ENCODE measurements at regions not wholly inside any gene's neighbourhood (a gene's known extent, or its start where the extent isn't known, plus 50 kb on each side); places are given as distances from the start of the nearest gene placed in this dataset.

DNA sequence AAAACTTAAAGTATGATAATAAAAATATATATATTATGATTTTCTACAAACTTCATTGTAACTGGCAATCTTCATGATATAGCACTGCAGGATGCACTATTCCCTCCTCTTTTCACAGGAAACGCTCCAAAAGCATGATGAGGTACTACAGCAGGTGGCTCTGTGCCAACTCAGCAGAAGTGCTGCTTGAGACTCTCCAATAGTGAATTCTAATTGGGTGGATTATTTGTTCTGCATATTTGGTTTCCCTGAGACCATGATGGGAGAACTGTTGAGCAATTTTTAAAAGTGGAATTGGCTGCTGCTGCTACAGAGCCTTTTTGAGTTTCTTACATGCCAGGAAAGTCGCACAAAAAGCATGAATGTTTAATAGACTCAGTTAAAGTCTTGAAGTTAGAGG lies 1782.4 kb upstream of the PCDH20 start:
- DNase-seq: no peak

DNA sequence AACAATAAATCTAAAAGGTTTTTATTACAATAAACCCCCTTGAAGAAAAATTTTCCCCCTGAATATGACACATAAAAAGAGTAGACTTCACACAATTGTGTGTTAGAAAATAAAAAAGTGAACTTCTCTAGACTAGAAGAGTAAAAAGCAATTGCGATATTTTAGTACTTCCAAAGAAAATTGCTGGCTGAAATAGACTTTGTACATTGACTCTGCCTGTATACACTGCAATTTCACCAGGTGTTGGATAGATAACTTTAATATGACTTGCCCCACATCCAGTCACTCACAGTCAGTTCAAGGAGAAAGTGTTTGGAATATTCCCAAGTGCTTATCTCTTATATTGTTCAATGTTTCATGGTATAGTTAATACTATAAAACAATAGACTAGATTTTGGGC lies 1780.1 kb upstream of the PCDH20 start:
- DNase-seq: no peak

DNA sequence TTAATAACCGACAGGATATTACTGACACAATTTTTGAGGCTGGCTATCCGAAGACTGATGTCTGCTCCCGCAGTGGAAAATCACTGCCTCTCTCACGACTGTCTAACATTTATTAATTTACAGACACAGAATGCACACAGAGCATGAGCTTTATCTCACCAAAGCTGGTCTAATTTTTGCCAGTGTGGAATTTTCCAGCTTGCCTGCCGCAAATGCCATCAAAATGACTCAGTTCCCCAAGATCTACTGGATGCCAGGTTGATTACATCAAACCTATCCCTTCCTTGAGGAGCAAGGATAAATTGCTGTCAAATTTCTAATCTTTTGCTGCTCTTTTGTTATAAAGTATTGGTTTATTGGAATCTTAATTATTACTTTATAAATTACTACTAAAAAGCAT lies 1775.1 kb upstream of the PCDH20 start:
- DNase-seq: no peak

DNA sequence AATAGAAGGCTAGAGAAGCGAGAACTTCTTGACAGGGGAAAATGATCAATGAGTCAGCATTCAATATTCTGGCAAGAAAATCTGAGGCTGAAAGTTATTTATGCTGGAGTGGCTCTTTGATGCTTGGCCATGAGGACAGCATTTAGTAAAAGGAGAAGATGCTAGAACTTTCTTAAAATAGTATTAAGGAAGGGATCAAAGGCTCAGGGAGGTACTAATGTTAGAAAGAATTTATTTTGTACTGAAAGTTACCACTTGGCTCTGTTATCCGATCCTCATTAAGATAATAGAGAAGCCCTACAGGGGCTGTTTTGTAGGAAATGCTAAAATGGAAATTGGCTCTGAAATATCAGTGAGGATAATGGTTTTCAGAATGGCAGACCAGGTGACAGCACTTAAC lies 1774.6 kb upstream of the PCDH20 start:
- no peak for DNase-seq

DNA sequence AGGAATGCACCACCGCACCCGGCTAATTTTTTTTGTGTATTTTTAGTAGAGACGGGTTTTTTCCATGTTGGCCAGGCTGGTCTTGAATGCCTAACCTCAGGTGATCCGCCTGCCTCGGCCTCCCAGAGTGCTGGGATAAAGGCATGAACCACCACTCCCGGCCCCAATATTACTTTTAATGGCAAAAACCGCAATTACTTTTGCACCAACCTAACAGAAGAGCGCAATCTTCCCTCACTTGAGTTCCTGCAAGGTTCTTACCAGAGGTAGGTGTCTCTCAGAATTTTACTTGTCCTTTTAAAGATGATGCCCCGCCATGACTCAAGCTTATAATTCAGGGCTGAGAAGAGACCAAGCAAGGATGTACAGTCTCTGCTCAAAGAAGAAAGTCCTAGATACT lies 1774.1 kb upstream of the PCDH20 start:
- no peak for DNase-seq

DNA sequence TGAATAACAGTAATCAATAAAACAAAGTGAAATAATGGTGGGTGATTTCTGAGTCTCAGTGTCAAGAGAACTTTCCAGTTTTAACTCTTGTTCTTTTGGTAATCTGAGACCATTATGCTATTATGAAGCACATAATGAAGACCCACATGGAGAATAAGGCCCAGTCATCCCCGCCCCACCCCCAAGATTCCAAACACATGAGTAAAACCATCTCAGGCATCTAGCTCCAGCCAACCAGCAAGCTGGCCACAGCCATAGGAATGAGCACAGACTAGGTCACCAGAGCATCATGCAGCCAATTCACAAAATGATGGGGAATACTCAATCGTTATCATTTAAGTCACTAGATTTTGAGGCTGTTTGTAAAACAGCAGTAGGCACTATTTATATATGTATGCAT lies 1769.0 kb upstream of the PCDH20 start:
- no peak for DNase-seq

DNA sequence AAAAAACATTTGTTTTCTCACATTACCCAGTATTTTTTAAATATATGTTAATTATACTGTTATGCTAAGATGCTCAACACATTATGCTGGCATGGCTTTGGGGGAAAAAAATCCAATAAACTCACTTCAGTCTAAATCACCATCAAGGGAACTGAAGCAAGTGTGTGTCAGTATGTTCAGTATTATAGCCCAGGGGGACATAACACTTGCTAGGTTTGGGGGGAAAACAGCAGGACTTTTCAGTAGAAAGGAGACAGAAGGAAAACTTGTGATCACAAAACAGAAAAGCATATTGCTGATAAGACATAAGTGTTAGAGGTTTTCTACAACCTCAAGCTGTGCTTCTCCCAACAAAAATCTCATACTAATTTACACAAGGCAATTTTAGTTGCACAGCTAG lies 1759.9 kb upstream of the PCDH20 start:
- no peak for DNase-seq

DNA sequence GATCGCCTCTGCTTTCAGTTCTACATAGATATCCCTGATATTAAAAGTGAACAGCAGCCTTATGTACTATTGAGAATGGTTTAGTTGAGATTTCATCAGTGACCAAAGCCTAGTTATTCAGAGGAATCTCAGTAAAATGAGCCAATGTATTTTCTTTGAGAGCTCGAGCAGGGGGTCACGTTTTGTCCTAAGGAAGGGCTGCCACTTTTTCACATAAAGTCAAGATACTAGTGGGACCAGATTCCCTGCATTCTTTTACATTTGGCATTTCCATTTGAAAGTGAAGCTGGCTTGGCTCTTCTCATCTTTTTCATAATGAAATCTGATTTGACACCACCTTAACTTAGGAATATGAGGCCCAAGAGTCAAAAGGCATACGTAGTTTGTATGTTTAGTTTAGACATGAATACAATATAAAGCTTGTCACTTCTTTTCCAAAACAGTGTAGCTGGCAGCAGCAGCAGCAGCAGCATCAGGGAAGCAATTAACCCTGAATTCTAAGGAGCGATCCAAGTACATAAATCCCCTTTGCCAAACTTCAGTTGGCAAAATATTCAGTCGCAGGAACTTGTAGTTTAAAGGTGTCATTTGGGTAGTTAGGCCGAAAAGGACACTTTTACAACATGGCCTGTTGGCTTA lies 1752.2 kb upstream of the PCDH20 start:
- DNase-seq: no peak

DNA sequence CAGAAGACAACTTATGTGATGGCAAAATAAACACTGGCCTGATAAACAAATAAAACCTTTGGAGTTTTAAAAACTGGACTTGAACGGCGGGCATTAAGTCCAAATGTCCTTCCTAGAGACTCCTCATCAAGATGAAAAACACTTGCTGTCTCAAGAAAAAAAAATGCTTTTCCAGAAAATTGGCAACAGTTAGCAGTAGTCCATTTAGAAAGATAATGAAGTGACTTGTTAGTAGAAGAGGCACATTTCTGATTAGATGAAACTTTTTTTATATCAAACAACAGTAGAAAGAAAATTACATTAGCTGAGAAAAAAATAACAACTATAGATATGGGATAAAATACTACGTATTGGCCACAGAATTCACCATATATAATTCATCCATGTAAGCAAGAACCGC lies 1750.7 kb upstream of the PCDH20 start:
- DNase-seq: no peak

DNA sequence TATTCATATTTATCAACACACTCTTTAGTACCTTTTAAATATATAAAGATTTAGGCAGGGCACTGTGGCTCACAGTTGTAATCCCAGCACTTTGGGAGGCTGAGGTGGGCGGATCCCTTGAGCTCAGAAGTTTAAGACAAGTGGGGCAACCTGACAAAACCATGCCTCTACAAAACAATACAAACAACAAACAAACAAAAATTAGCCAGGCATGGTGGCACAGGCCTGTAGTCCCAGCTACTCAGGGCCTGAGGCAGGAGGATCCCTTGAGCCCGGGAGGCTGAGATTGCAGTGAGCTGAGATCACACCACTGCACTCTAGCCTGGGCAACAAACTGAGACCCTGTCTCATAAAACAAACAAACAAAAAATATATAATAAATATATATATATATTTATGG lies 1748.3 kb upstream of the PCDH20 start:
- DNase-seq: no peak

DNA sequence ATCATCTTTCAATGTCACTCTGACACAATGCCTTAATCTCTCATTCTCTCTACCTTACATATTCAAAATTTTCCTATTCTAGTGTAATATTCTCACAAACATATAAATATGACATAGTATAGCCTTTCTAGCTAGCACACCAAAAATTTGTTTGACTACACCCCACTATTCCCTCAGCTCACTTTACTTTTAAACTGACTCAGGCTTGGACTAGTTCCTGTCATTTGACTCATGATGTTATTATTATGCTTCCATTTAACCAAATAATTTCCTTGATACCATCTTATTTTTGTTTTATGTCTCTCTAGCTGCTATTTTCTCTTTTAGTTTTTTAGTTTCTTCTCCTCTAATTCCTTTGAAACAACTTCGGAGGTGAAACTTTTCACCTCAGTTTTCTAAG lies 1745.6 kb upstream of the PCDH20 start:
- no peak for DNase-seq

DNA sequence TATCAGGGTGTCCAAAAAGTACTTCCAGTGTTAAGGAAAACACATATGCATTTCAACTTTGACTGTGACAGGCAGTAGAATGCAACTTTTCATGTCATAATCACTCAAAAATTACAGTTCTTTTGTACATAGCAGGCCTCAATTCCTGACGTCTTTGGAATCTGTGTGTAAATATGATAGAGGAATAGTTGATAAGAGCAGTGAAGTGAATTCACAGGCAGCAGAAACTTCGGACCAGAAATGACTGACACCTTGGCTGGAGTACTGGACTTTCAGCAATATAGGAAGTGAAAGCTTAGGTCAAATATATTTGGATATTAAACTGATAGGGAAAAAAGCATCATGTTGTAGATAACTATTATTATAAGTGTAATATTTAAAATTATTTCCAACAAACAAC lies 1741.2 kb upstream of the PCDH20 start:
- DNase-seq: no peak

DNA sequence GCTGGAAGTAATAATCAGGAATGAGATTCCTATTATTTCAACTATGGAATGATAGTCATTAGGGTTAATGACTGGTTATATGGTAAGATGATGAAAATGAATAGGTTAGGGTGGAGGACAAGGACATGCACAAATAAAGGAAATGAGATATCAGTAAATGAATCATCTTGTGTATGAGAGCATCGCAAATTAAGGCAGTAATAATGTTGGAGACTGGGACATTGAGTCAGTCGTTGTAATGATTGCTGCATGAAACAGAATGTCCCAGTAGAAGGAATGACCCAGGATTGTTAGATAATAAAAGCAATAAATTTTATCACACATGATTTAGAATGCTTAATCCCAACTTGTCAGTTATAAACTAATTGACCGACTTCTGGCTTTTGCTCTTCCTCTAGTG lies 1733.7 kb upstream of the PCDH20 start:
- DNase-seq: no peak

DNA sequence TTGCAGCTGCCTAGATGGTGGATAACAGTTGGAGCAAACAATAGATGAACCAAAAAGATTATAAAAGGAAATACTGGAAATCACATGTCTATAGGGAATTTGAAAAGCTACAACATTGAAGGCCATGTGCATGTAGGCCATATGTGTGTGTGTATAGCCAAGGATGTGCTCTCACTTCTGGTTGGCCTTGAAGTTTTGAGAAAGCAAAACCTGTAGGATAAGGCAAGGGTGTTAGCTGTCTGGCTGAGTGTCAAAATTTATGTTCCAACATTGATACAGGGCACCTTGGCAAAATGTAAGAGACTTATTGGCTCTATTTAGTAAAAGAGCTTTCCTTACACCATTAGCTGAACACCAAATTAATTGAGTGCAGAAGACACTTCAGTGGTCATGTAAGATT lies 1723.6 kb upstream of the PCDH20 start:
- no peak for DNase-seq

DNA sequence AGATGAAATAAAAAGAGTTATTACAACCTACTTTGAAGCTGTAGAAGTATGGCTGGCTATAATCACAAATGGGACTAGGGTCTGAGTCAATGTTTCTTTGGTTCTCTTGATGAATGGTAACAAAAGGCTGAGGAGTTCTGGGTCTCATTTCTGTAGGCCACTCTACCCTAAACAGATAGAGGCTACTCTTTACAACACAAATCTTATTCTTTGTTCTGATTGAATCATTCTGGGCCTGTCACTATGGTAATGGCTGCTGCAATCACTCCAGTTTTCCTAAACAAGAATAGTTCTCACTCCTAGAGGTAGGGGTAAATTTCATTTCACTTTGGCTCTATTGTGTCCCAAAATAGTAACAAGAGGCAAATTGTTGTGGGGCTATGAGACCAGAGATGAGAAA lies 1714.3 kb upstream of the PCDH20 start:
- DNase-seq: no peak

DNA sequence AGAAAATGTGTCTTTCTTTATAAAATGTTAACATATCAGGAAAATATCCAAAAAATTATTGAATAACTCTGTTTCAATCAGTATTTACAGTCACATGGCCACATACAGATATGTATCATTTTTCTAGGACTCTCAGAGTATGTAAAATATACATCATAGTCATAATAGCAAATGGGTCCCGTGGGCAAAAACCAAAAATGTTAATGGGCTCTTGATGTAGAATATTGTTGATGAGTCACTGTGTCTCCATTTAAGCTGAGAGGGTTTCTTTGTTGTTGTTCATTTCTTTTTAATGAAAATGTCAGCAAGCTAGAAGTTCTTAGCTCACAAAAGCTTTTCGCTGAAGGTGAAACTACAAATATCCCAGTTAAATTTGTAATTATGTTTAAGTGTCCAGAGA lies 1713.1 kb upstream of the PCDH20 start:
- no peak for DNase-seq

DNA sequence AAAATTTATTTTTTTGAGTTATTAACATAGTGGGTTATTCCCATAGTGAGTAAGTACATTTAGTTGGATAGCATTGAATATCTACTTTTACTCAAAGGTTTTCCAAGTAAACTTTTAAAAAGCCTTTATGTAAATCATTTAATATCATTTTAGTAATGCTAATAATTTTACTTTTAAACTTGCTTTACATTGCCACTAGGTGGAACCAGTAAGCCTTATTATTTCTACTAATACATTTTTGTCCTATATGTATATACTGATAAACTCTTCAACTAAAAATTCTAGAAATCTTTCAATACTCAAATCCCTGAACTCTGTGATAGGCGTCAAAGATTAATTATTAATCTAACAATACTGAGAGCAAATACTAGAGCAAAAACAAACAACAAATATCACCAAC lies 1709.2 kb upstream of the PCDH20 start:
- no peak for DNase-seq

DNA sequence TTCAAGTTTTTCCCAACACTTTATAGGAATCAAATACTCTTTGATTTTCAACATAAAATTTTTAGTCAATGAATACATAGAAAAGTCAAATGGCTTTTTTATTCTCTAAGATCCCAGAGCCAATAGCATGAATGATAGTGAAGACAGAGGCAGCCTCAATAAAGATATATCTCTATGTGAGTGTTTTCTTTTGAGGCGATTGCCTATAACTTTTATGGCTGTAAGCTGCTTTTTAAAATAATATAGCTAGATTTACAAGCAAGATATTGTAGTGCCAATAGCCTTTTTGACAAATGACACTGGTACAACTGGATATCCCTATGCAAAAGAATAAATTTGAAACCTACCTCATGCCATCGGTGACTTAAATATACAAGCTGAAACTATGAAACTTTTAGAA lies 1705.2 kb upstream of the PCDH20 start:
- DNase-seq: no peak

DNA sequence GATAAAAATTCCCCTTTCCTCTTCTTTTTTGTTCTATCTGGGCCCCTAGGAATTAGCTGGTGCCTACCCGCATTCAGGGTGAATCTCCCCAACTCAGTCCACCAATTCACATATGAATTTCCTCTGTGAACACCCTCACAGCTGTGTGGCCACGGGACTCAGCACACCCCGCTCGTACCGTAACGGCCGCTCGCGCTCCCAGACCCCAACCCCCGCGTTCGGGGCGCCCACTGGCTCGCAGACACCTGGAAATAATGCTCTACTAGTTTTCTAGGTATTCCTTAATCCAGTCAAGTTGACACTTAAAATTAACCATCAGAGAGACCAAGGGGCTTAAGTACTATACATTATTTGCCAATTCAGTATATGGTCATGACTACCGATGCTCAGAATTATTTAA lies 1702.1 kb upstream of the PCDH20 start:
- no peak for DNase-seq

DNA sequence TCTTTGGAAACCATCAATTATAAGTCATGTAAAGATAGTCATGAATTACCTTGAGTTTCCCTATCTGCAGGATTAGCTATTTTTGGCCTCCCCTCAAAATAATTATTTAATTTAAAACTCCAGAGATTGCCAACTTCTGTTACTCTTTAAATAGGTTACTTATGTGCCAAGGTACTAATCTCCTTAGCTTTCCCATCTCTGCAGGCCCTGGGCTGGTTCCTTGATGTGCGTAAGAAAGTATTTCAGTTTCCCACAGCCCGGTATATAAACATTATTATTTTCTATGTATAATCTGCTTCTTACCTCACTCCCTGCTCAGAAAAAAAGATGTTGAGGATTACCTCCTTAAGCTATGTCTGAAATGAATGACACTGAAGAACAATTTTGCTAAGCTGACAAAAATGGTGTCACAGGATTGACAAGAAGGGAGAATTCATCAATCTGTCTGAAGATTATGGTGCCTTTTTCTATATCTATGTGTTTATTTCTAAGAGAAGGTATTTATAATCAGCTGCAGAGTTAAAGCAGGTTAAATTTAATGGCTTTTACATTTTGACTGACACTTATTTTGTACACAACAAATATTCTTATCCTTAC lies 1697.2 kb upstream of the PCDH20 start:
- DNase-seq: no peak

DNA sequence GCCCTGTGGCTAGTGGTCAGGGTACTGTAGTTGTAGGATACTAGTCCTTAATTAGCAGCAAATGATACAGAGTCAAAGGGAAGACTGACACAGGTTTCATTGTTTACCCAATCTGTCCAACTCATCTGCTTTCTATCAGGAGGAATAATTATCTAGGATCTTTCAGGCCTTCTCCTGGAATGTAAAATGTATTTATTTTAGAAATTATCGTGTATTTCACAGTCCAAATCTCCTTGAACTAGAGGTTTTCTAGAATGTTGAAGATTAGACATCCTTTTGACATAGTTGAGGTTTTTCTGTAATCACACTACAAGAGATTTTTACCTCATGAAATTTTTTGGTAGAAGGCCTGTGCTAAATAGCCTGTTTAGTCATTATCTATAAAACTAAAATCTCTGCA lies 1694.8 kb upstream of the PCDH20 start:
- no peak for DNase-seq

DNA sequence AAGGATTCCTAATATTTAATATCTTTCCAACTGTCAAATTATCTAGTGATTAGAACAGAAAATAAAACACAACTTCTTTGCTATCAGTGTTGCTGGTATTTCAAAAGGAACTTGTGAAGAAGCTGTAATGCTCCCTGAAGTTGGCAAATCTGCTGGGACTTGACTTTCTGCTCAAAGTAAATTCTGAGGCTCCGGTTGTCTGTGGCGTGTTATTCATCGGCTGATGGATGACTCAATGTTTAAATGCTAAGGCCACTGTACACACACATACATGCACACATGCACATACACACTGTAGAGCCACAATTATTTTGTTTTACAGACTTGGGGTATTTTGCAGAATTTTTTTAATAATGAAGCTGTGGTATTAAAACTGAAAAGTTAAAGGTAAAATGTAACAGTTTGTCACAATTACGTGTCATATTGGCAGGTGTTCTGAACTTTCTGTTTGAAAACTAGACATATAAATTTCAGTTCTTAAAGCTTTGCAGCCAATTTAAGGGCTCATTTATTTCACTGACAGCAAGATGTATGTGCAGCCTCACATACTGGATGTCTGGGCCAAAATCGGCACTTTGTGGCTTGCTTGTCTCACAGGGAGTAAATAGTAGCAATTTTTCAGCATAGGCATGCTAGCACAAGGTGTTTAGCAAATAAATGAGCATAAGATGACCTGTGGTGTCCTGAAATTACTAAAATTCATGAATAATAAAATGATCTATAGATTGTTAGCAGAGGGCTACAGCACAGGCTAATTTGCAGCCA lies 1691.7 kb upstream of the PCDH20 start:
- no peak for DNase-seq

DNA sequence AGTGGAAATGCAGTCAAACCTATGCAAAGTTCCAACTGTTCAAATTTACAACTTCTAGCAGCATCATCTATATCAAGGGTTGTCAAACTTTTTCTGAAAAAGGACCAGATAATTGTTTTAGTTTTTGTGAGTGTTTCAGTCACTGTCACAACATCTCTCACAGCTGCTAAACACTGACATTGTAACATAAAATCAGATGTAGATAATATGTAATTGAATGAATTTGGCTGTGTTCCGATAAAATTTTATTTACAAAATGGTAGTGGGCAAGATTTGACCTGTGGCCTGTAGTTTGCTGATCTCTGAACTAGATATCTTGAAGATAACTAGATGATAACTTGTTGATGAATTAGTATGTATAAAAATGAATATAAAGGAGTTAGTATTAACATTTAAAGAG lies 1679.1 kb upstream of the PCDH20 start:
- DNase-seq: no peak

DNA sequence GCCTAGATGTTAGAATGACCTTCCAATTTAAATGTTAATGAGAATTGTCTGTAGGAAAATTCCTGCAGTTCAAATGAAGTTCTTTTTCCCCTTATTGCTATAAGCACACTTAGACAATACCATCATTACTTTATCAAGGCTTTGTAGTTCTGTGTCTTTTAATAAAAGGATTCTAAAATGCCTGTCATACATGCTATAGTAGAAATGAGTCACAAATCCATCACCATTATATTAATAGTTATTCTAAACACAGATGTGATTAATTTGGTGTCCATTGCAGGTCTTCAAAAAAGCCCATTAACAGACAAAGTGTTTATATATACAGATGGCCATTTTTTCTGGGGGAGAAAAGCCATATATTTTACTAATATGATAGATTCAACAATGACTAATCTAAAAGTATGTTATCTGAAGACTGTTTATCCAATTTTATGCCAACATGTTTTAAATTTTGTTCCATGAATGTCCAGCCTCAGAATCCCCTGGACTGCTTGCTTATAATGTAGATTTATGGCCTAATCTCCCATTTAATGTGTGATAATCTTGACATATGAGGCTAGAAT lies 1678.3 kb upstream of the PCDH20 start:
- no peak for DNase-seq
